Right ventricle myocardium inferior (tissue), 1 donor: ENCODE measurements at regions not wholly inside any gene's neighbourhood (a gene's known extent, or its start where the extent isn't known, plus 50 kb on each side); places are given as distances from the start of the nearest gene placed in this dataset.

Experiments used
- ATAC-seq: fragments of 200-7000 bp; cut with Tn5 transposase; one replicate; pipeline ENCODE4 v1.9.1; 2020; ENCODE audit warnings: mild to moderate bottlenecking, moderate library complexity
- DNase-seq: peaks from one replicate; pipeline ENCODE4 v3.0.0; 2021; ENCODE audit errors: missing footprints
- intact Hi-C: fragments of 100-400 bp; cut with DNase I; formaldehyde crosslinking; loops from one replicate; pipeline ENCODE4 v1.11.0; 2022
- donor health status: DM: no; HTN: yes; CAD: no; lungs with severe emphysema.

GRCh38 chr9:88043647-88044046 lies 69.3 kb upstream of the CDK20 start:
- no peak for DNase-seq
- intact Hi-C loops, result loop anchor here (5.0 kb wide), 1 partner anchor 366 kb away; no protein-coding TSS in a partner anchor
- no peak for ATAC-seq

- DNase-seq (no peak), ATAC-seq (no peak)
- intact Hi-C loops, result loop anchor here (5.0 kb wide), 1 partner anchor 364 kb away; no protein-coding TSS in a partner anchor
Observed at GRCh38 chr9:88041447-88041846, 67.1 kb upstream of the CDK20 start.

- DNase-seq, result no peak
- intact Hi-C loops, result no loop called here
- ATAC-seq, result no peak
Observed at GRCh38 chr9:88037285-88037845, 63.0 kb upstream of the CDK20 start.

DNA sequence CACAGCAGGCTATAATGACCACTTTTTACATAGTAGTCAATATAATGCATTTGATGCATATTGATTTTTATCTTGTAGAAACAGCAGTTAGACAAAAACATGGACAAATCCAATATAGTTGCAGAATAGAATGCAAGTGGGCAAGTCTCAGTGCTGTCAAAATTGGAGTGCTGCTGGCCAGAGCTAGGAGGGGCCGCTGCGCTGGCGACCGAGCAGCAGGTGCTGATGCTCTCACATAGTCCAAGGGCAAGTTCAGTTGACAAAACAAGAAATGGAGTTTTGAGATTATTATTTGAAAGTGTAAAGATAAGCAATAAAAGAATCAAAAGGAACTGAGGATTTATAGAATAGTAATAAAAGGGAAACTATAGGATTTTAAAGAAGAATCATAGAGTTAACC lies 60.6 kb upstream of the CDK20 start:
- DNase-seq, result no peak

DNA sequence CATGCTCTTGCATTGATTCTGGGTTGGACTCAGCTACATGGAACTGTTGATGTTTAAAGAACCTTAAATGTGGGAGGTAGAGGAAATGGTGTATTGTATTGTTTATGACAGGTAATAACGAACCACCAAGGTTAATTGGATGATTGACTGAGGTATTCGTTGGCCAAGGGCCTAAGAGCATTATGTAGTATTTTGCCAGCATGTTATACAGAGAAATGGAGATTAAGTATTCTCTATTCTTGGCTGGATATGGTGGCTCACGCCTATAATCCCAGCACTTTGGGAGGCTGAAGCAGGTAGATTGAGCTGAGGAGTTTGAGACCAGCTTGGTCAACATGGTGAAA lies 59.0 kb upstream of the CDK20 start:
- no peak for DNase-seq
- ATAC-seq, result no peak
- intact Hi-C loops, result no loop called here

More for the DNA sequence above, 60.6 kb upstream of the CDK20 start:
- intact Hi-C loops, result no loop called here
- no peak for ATAC-seq

GRCh38 chr9:88028338-88028737 lies 54.0 kb upstream of the CDK20 start:
- intact Hi-C loops, result no loop called here
- DNase-seq (no peak), ATAC-seq (no peak)

DNA sequence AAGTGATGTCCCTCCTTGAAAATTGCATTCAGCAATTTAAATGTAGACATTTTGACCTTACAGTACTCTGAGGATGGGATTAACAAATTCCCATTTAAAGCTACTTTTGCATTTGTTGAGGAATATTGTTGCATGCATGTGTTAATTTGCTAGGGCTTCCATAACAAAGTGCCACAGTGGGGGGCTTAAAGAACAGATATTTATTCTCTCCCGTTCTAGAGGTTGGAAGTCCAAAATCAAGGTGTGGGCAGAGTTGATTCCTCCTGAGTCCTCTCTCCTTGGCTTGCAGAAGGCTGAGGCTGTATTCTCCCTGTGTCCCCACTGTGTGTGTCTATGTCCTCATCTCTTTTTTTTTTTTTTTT lies 51.8 kb upstream of the CDK20 start:
- no peak for DNase-seq
- ATAC-seq, result no peak
- intact Hi-C loops, result no loop called here

- ATAC-seq (no peak), DNase-seq (no peak)
- intact Hi-C loops, result no loop called here
Observed at GRCh38 chr9:88025411-88026117, 51.2 kb upstream of the CDK20 start.

- no peak for DNase-seq
- intact Hi-C loops, result no loop called here
- ATAC-seq, result no peak
Observed at GRCh38 chr9:88024896-88025295, 50.6 kb upstream of the CDK20 start.
